H9 (cell line): ENCODE measurements at regions not wholly inside any gene's neighbourhood (a gene's known extent, or its start where the extent isn't known, plus 50 kb on each side); places are given as distances from the start of the nearest gene placed in this dataset.

Experiments used
- DNase-seq: peaks from one replicate; pipeline ENCODE4 v3.0.0-alpha.2; 2017
- H2AFZ ChIP-seq: one replicate; pipeline ENCODE4 v1.6.1; 2013; ENCODE audit warnings: mild to moderate bottlenecking, low read length, control low read depth, moderate library complexity
- H2AK5ac ChIP-seq: 2 replicates; pipeline ENCODE4 v1.6.1; 2013; ENCODE audit warnings: low read length, control low read depth, mixed read lengths; ENCODE audit not compliant: insufficient read length
- H2BK120ac ChIP-seq: one replicate; pipeline ENCODE4 v1.6.1; 2013; ENCODE audit warnings: low read depth, mild to moderate bottlenecking, low read length, control low read depth, inconsistent platforms; ENCODE audit not compliant: poor library complexity, severe bottlenecking
- H2BK12ac ChIP-seq: 2 replicates; pipeline ENCODE4 v1.6.1; 2013; ENCODE audit warnings: low read length, control low read depth, mixed read lengths, low read depth; ENCODE audit not compliant: insufficient read length
- H2BK15ac ChIP-seq: 2 replicates; pipeline ENCODE4 v1.6.1; 2013; ENCODE audit warnings: low read depth, low read length, control low read depth
- H2BK20ac ChIP-seq: one replicate; pipeline ENCODE4 v1.6.1; 2013; ENCODE audit warnings: low read depth, mild to moderate bottlenecking, low read length, control low read depth, inconsistent platforms; ENCODE audit not compliant: poor library complexity, severe bottlenecking
- H2BK5ac ChIP-seq: 2 replicates; pipeline ENCODE4 v1.6.1; 2013; ENCODE audit warnings: low read length, control low read depth, mixed read lengths; ENCODE audit not compliant: insufficient read length
- H3K14ac ChIP-seq: 2 replicates; pipeline ENCODE4 v1.6.1; 2013; ENCODE audit warnings: low read length, control low read depth; ENCODE audit not compliant: insufficient read depth
- H3K18ac ChIP-seq: 2 replicates; pipeline ENCODE4 v1.6.1; 2013; ENCODE audit warnings: low read depth, mild to moderate bottlenecking, mixed read lengths, low read length, control low read depth; ENCODE audit not compliant: insufficient read length
- H3K23ac ChIP-seq: 2 replicates; pipeline ENCODE4 v1.6.1; 2013; ENCODE audit warnings: low read length, control low read depth, mixed read lengths, low read depth; ENCODE audit not compliant: insufficient read length
- H3K23me2 ChIP-seq: 2 replicates; pipeline ENCODE4 v1.6.1; 2013; ENCODE audit warnings: low read depth, mild to moderate bottlenecking, mixed read lengths, low read length, control low read depth; ENCODE audit not compliant: insufficient read length, poor library complexity, severe bottlenecking
- H3K27ac ChIP-seq: 2 replicates; pipeline ENCODE4 v1.5.1; 2013; ENCODE audit warnings: low read length, control low read depth, mixed read lengths, low read depth; ENCODE audit not compliant: insufficient read length
- H3K27me3 ChIP-seq: 2 replicates; pipeline ENCODE4 v1.6.1; 2013; ENCODE audit warnings: low read length, control low read depth, inconsistent platforms; ENCODE audit not compliant: insufficient read depth
- H3K4ac ChIP-seq: 2 replicates; pipeline ENCODE4 v1.6.1; 2013; ENCODE audit warnings: low read depth, mild to moderate bottlenecking, control low read depth, inconsistent platforms, low read length, moderate library complexity
- H3K4me1 ChIP-seq: 2 replicates; pipeline ENCODE4 v1.6.1; 2013; ENCODE audit warnings: low read length, control low read depth, inconsistent platforms; ENCODE audit not compliant: insufficient read depth
- H3K4me2 ChIP-seq: 2 replicates; pipeline ENCODE4 v1.6.1; 2013; ENCODE audit warnings: low read length, control low read depth, mixed read lengths; ENCODE audit not compliant: insufficient read length, insufficient read depth
- H3K56ac ChIP-seq: 2 replicates; pipeline ENCODE4 v1.6.1; 2013; ENCODE audit warnings: low read depth, mild to moderate bottlenecking, mixed read lengths, low read length, control low read depth; ENCODE audit not compliant: insufficient read length
- H3K79me1 ChIP-seq: 2 replicates; pipeline ENCODE4 v1.6.1; 2013; ENCODE audit warnings: low read depth, mild to moderate bottlenecking, moderate library complexity, low read length, control low read depth, inconsistent platforms; ENCODE audit not compliant: insufficient read depth, poor library complexity, severe bottlenecking
- H3K79me2 ChIP-seq: 2 replicates; pipeline ENCODE4 v1.6.1; 2013; ENCODE audit warnings: low read length, control low read depth, inconsistent platforms; ENCODE audit not compliant: insufficient read depth
- H3K9ac ChIP-seq: 2 replicates; pipeline ENCODE4 v1.6.1; 2013; ENCODE audit warnings: low read length, control low read depth, mixed read lengths; ENCODE audit not compliant: insufficient read length; ENCODE audit errors: extremely low read depth
- H3K9me3 ChIP-seq: one replicate; pipeline ENCODE4 v1.6.1; 2013; ENCODE audit warnings: low read depth, low read length, inconsistent platforms; ENCODE audit not compliant: control insufficient read depth
- H3T11ph ChIP-seq: one replicate; pipeline ENCODE4 v1.6.1; 2013; ENCODE audit warnings: mild to moderate bottlenecking, low read length, control low read depth, inconsistent platforms
- H4K20me1 ChIP-seq: one replicate; pipeline ENCODE4 v1.6.1; 2013; ENCODE audit not compliant: control insufficient read depth, insufficient read length, insufficient read depth
- H4K5ac ChIP-seq: 2 replicates; pipeline ENCODE4 v1.6.1; 2013; ENCODE audit warnings: low read depth, mild to moderate bottlenecking, mixed read lengths, low read length, control low read depth; ENCODE audit not compliant: insufficient read length
- H4K8ac ChIP-seq: replicated peaks from 2 replicates; pipeline ENCODE4 v1.6.1; 2013; ENCODE audit warnings: low read length, control low read depth, mixed read lengths, low read depth; ENCODE audit not compliant: insufficient read length
- H4K91ac ChIP-seq: 2 replicates; pipeline ENCODE4 v1.6.1; 2013; ENCODE audit warnings: low read depth, mild to moderate bottlenecking, moderate library complexity, mixed read lengths, low read length, control low read depth; ENCODE audit not compliant: insufficient read length
- H3K27ac Mint-ChIP-seq, 3 experiments: 2 replicates in 2 of 3; 3 replicates in 1 of 3; pipeline ENCODE4 v1.8.0; 2020 to 2021; ENCODE audit warnings: mixed read lengths in 3 of 3, mild to moderate bottlenecking in 1 of 3, moderate library complexity in 1 of 3
- H3K27me3 Mint-ChIP-seq: 2 replicates; pipeline ENCODE4 v1.8.0; 2021; ENCODE audit warnings: low read depth, mild to moderate bottlenecking, moderate library complexity, mixed read lengths
- H3K36me3 Mint-ChIP-seq, 3 experiments: 2 replicates in 2 of 3; 3 replicates in 1 of 3; pipeline ENCODE4 v1.8.0; 2020 to 2021; ENCODE audit warnings: low read depth in 3 of 3, mixed read lengths in 3 of 3; ENCODE audit not compliant: insufficient read depth in 1 of 3
- H3K4me1 Mint-ChIP-seq, 2 experiments: 2 replicates each; pipeline ENCODE4 v1.8.0; 2020; ENCODE audit warnings: mixed read lengths in 2 of 2
- H3K4me3 Mint-ChIP-seq, 2 experiments: 2 replicates in 1 of 2; 3 replicates in 1 of 2; pipeline ENCODE4 v1.8.0; 2020 to 2021; ENCODE audit warnings: mild to moderate bottlenecking in 2 of 2, mixed read lengths in 2 of 2, moderate library complexity in 1 of 2
- H3K9me3 Mint-ChIP-seq, 2 experiments: 2 replicates in 1 of 2; 3 replicates in 1 of 2; pipeline ENCODE4 v1.8.0; 2020; ENCODE audit warnings: mild to moderate bottlenecking in 2 of 2, mixed read lengths in 2 of 2, moderate library complexity in 1 of 2
- CTCF ChIP-seq: fragments of 200-600 bp; sonication (generic); conservative IDR thresholded peaks from 3 replicates; pipeline ENCODE4 v1.8.0; 2021; ENCODE audit warnings: antibody characterized with exemption, mild to moderate bottlenecking
- WGBS: extraction: QIAGEN DNeasy Blood & Tissue Kit; methylation state at CpG from one replicate; pipeline ENCODE4 v1.1.7; 2013; ENCODE audit warnings: missing lambda C conversion rate, low lambda C conversion rate, mixed read lengths; ENCODE audit not compliant: insufficient read length; ENCODE audit errors: extremely low coverage; 5-methylcytosine and 5-hydroxymethylcytosine counted together

GRCh38 chr13:54092686-54093085 lies 1064.1 kb downstream of the OLFM4 start:
- no peak for TF ChIP-seq CTCF
- no peaks in the 10 kb centered on the region for H3K79me1 ChIP-seq
- no CpG with 5 or more reads among the region's 8 CpGs for WGBS
- no peak overlapping the region for H4K8ac ChIP-seq
- H2BK12ac ChIP-seq = no peak overlapping the region
- no peak overlapping the region for H3T11ph ChIP-seq
- Mint-ChIP-seq H3K9me3 (peaks cover 0 to 2% of the 10 kb centered on the region in 2 experiments; a peak in 3 of 5 replicates), H3K36me3 (peaks cover 0 to 9% (median 0%) of the 10 kb centered on the region in 3 experiments; a peak in 1 of 7 replicates), H3K4me3 (no peak overlapping the region), H3K4me1 (no peaks in the 10 kb centered on the region), H3K27ac (no peak overlapping the region), H3K27me3 (no peaks in the 10 kb centered on the region)
- no peak overlapping the region for H3K56ac ChIP-seq
- no peaks in the 10 kb centered on the region for H4K20me1 ChIP-seq
- H2BK15ac ChIP-seq = no peak overlapping the region
- no peaks in the 10 kb centered on the region for H3K79me2 ChIP-seq
- no peak overlapping the region for H3K18ac ChIP-seq
- no peaks in the 10 kb centered on the region for H3K9me3 ChIP-seq
- H3K27ac ChIP-seq = no peak overlapping the region
- H2BK20ac ChIP-seq = no peak overlapping the region
- no peak overlapping the region for H4K91ac ChIP-seq
- no peaks in the 10 kb centered on the region for H3K27me3 ChIP-seq
- H4K5ac ChIP-seq = no peak overlapping the region
- no peaks in the 10 kb centered on the region for H3K23me2 ChIP-seq
- H3K4me1 ChIP-seq = no peaks in the 10 kb centered on the region
- H3K14ac ChIP-seq = no peak overlapping the region
- no peak overlapping the region for H3K9ac ChIP-seq
- H2AK5ac ChIP-seq = no peak overlapping the region
- no peak overlapping the region for H3K4ac ChIP-seq
- H3K4me2 ChIP-seq = no peak overlapping the region
- no peak for DNase-seq
- no peak overlapping the region for H2BK120ac ChIP-seq
- no peak overlapping the region for H2AFZ ChIP-seq
- no peak overlapping the region for H2BK5ac ChIP-seq
- no peak overlapping the region for H3K23ac ChIP-seq
